ENCODE measurements at regions not wholly inside any gene's neighbourhood (a gene's known extent, or its start where the extent isn't known, plus 50 kb on each side); places are given as distances from the start of the nearest gene placed in this dataset.

DNA sequence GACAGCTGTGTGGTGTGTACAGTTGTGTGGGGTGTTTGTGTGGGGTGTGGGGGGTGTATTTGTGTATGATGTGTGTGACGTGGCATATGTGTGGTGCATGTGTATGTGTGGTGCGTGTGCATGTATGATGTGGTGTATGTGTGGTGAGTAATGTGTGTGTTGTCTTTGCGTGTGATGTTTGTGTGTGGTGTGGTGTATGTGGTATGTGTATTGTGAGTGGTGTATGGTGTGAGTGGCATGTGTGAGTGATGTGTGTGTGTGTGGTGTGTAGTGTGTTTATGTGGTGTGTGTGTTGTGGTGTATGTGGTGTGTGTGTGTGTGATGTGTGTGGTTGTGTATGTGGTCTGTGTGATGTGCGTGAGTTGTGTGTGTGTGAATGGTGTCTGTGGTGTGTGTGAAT is 191.1 kb downstream of the MELK start:
- DNase-seq (no peak), FAIRE-seq (no peak)
- Histone ChIP-seq H3K36me3 (ENCODE audit: control insufficient read depth in 2 of 3, insufficient read depth in 3 of 3, low read length in 3 of 3) (no peaks in the 10 kb centered on the region), H3K9me3 (ENCODE audit: control insufficient read depth in 2 of 3, insufficient read depth in 1 of 3, low read length in 3 of 3) (no peaks in the 10 kb centered on the region), H3K4me3 (ENCODE audit: low read length in 3 of 3) (peak overlapping the region in 1 of 3 donors; percentile 12), H3K9ac (ENCODE audit: low read length in 3 of 3) (no peak overlapping the region), H3K27ac (ENCODE audit: low read depth in 2 of 2, low read length in 2 of 2) (no peak overlapping the region), H3K27me3 (ENCODE audit: control insufficient read depth, insufficient read depth, low read length) (peaks cover 2% of the 10 kb centered on the region), H3K4me1 (ENCODE audit: control insufficient read depth in 2 of 3, insufficient read depth in 2 of 3, low read depth in 1 of 3, low read length in 3 of 3) (peaks cover 0 to 2% (median 0%) of the 10 kb centered on the region in 3 donors)
- intact Hi-C loops (cut with DNase I) = no loop called here
- TF ChIP-seq, protein P1, sequence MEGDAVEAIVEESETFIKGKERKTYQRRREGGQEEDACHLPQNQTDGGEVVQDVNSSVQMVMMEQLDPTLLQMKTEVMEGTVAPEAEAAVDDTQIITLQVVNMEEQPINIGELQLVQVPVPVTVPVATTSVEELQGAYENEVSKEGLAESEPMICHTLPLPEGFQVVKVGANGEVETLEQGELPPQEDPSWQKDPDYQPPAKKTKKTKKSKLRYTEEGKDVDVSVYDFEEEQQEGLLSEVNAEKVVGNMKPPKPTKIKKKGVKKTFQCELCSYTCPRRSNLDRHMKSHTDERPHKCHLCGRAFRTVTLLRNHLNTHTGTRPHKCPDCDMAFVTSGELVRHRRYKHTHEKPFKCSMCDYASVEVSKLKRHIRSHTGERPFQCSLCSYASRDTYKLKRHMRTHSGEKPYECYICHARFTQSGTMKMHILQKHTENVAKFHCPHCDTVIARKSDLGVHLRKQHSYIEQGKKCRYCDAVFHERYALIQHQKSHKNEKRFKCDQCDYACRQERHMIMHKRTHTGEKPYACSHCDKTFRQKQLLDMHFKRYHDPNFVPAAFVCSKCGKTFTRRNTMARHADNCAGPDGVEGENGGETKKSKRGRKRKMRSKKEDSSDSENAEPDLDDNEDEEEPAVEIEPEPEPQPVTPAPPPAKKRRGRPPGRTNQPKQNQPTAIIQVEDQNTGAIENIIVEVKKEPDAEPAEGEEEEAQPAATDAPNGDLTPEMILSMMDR (IDR thresholded peaks at IDR 0.05; ENCODE audit: borderline replicate concordance, extremely low read depth, insufficient read depth) = no peak

DNA sequence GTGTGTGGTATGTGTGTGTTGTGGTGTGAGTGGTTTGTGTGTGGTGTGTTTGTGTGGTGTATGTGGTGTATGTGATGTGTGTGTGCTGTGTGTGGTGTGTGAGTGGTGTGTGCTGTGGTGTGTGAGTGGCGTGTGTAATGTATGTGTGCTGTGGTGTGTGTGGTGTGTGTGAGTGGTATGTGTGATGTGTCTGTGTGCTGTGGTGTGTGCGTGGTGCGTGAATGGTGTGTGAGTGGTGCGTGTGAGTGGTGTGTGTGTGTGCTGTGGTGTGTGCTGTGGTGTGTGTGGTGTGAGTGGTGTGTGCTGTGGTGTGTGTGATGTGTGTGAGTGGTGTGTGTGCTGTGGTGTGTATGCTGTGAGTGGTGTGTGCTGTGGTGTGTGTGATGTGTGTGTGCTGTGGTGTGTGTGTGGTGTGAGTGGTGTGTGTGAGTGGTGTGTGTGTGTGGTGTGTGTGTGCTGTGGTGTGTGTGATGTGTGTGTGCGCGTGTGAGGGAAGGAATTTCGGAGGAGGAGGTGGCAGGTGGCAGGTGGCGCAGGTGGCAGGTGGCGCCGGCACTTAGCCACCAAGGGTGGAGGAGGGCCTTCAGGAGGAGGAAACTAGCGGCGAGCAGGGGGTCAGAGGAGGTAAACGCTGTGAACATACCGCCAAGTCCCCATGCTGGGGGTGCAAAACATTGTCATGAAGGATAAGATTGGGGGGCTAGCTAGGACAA is 191.8 kb downstream of the MELK start:
- Histone ChIP-seq H3K4me1 (ENCODE audit: control insufficient read depth in 2 of 3, insufficient read depth in 2 of 3, low read depth in 1 of 3, low read length in 3 of 3) (peaks cover 0 to 2% (median 0%) of the 10 kb centered on the region in 3 donors), H3K27me3 (ENCODE audit: control insufficient read depth, insufficient read depth, low read length) (peaks cover 2% of the 10 kb centered on the region), H3K36me3 (ENCODE audit: control insufficient read depth in 2 of 3, insufficient read depth in 3 of 3, low read length in 3 of 3) (no peaks in the 10 kb centered on the region), H3K9me3 (ENCODE audit: control insufficient read depth in 2 of 3, insufficient read depth in 1 of 3, low read length in 3 of 3) (no peaks in the 10 kb centered on the region), H3K27ac (ENCODE audit: low read depth in 2 of 2, low read length in 2 of 2) (no peak overlapping the region), H3K9ac (ENCODE audit: low read length in 3 of 3) (no peak overlapping the region), H3K4me3 (ENCODE audit: low read length in 3 of 3) (no peak overlapping the region)
- FAIRE-seq = no peak
- intact Hi-C loops (cut with DNase I) = no loop called here
- TF ChIP-seq, protein P1 (IDR thresholded peaks at IDR 0.05; ENCODE audit: borderline replicate concordance, extremely low read depth, insufficient read depth) = no peak
- no peak for DNase-seq

GRCh38 chr9:36765077-36765390 is 192.3 kb downstream of the MELK start:
- DNase-seq (no peak), FAIRE-seq (no peak)
- Histone ChIP-seq H3K27me3 (ENCODE audit: control insufficient read depth, insufficient read depth, low read length) (peaks cover 2% of the 10 kb centered on the region), H3K9me3 (ENCODE audit: control insufficient read depth in 2 of 3, insufficient read depth in 1 of 3, low read length in 3 of 3) (no peaks in the 10 kb centered on the region), H3K4me3 (ENCODE audit: low read length in 3 of 3) (no peak overlapping the region), H3K9ac (ENCODE audit: low read length in 3 of 3) (no peak overlapping the region), H3K36me3 (ENCODE audit: control insufficient read depth in 2 of 3, insufficient read depth in 3 of 3, low read length in 3 of 3) (no peaks in the 10 kb centered on the region), H3K27ac (ENCODE audit: low read depth in 2 of 2, low read length in 2 of 2) (no peak overlapping the region), H3K4me1 (ENCODE audit: control insufficient read depth in 2 of 3, insufficient read depth in 2 of 3, low read depth in 1 of 3, low read length in 3 of 3) (peaks cover 0 to 2% (median 0%) of the 10 kb centered on the region in 3 donors)
- intact Hi-C loops (cut with DNase I) = no loop called here
- TF ChIP-seq, protein P1 (IDR thresholded peaks at IDR 0.05; ENCODE audit: borderline replicate concordance, extremely low read depth, insufficient read depth) = no peak
